Thyroid gland (tissue), 4 donors: ENCODE measurements at regions not wholly inside any gene's neighbourhood (a gene's known extent, or its start where the extent isn't known, plus 50 kb on each side); places are given as distances from the start of the nearest gene placed in this dataset.

Experiments used
- DNase-seq, 2 donors: peaks; one replicate each; pipeline ENCODE4 v3.0.0-alpha.2; 2019
- H3K27ac ChIP-seq, 3 donors: fragments of 200-600 bp; sonication (generic); 1 replicate in 2 of 3; 2 replicates in 1 of 3; pipeline ENCODE4 v1.5.1; 2016 to 2019; ENCODE audit warnings: mild to moderate bottlenecking in 1 of 3, moderate library complexity in 1 of 3
- H3K27me3 ChIP-seq: fragments of 200-600 bp; sonication (generic); one replicate; pipeline ENCODE4 v1.5.1; 2019
- H3K36me3 ChIP-seq, 2 donors: fragments of 200-600 bp; sonication (generic); one replicate each; pipeline ENCODE4 v1.5.1; 2016 to 2019
- H3K4me1 ChIP-seq, 2 donors: fragments of 200-600 bp; sonication (generic); one replicate each; pipeline ENCODE4 v1.5.1; 2017 to 2019
- H3K4me3 ChIP-seq, 3 donors: fragments of 200-600 bp; sonication (generic); replicated peaks in 1 of 3; 1 replicate in 2 of 3; 2 replicates in 1 of 3; pipeline ENCODE4 v1.5.1; 2016; ENCODE audit warnings: mild to moderate bottlenecking in 1 of 3
- H3K9me3 ChIP-seq: fragments of 200-600 bp; sonication (generic); one replicate; pipeline ENCODE4 v1.5.1; 2017
- CTCF ChIP-seq, 6 experiments: fragments of 200-600 bp in 3 of 6; fragments of 450-650 bp in 3 of 6; sonication (generic) in 3 of 6; IDR thresholded peaks; one replicate each; pipeline ENCODE4 v1.5.1; 2016 to 2019; ENCODE audit warnings: antibody characterized with exemption in 6 of 6, mild to moderate bottlenecking in 2 of 6, inconsistent platforms in 1 of 6, moderate library complexity in 1 of 6
- POLR2A ChIP-seq, 2 donors: fragments of 450-650 bp; IDR thresholded peaks; one replicate each; pipeline ENCODE4 v1.6.1; 2017; ENCODE audit warnings: antibody characterized with exemption in 2 of 2, mild to moderate bottlenecking in 2 of 2, moderate library complexity in 1 of 2
- WGBS, 2 donors: methylation state at CpG; one replicate each; pipeline ENCODE4 v1.1.5; 2017; 5-methylcytosine and 5-hydroxymethylcytosine counted together
- intact Hi-C: fragments of 100-400 bp; cut with DNase I; formaldehyde crosslinking; loops from one replicate; pipeline ENCODE4 v1.15.1; 2023

GRCh38 chr10:63987212-63987611 is 466.0 kb downstream of the REEP3 start:
- DNase-seq = no peak
- TF ChIP-seq POLR2A (IDR thresholded peaks at IDR 0.05) (no peak), CTCF (IDR thresholded peaks at IDR 0.05) (no peak)
- intact Hi-C loops = no loop called here
- Histone ChIP-seq H3K4me3 (no peak overlapping the region), H3K4me1 (no peaks in the 10 kb centered on the region), H3K27ac (no peak overlapping the region), H3K36me3 (no peaks in the 10 kb centered on the region), H3K27me3 (no peaks in the 10 kb centered on the region), H3K9me3 (no peaks in the 10 kb centered on the region)
- WGBS, 2 donors = 37 to 44% methylated on average over 2 of the region's 2 CpGs

- Histone ChIP-seq H3K36me3 (no peaks in the 10 kb centered on the region), H3K4me3 (no peak overlapping the region), H3K4me1 (no peaks in the 10 kb centered on the region), H3K27me3 (no peaks in the 10 kb centered on the region), H3K27ac (no peak overlapping the region), H3K9me3 (no peaks in the 10 kb centered on the region)
- TF ChIP-seq CTCF (IDR thresholded peaks at IDR 0.05) (no peak), POLR2A (IDR thresholded peaks at IDR 0.05) (no peak)
- intact Hi-C loops = no loop called here
- DNase-seq = no peak
- WGBS, 2 donors = 85 to 90% methylated on average over 7 of the region's 7 CpGs
These were observed 473.2 kb downstream of the REEP3 start for GRCh38 chr10:63994371-63994770.

- WGBS, 2 donors = 93 to 95% methylated on average over 8 of the region's 8 CpGs
- DNase-seq = no peak
- Histone ChIP-seq H3K9me3 (no peaks in the 10 kb centered on the region), H3K36me3 (no peaks in the 10 kb centered on the region), H3K27ac (no peak overlapping the region), H3K27me3 (no peaks in the 10 kb centered on the region), H3K4me1 (peaks cover 14 to 16% of the 10 kb centered on the region in 2 donors), H3K4me3 (no peak overlapping the region)
- TF ChIP-seq POLR2A (IDR thresholded peaks at IDR 0.05) (no peak), CTCF (IDR thresholded peaks at IDR 0.05) (no peak)
- intact Hi-C loops = no loop called here
These were observed 486.0 kb downstream of the REEP3 start for GRCh38 chr10:64007157-64007556.

- Histone ChIP-seq H3K4me3 (no peak overlapping the region), H3K4me1 (peaks cover 29 to 33% of the 10 kb centered on the region in 2 donors), H3K27me3 (no peaks in the 10 kb centered on the region), H3K27ac (peak overlapping the region; percentile 46 to 86 (median 71)), H3K9me3 (no peaks in the 10 kb centered on the region), H3K36me3 (no peaks in the 10 kb centered on the region)
- no peak for DNase-seq
- no peak for TF ChIP-seq CTCF (IDR thresholded peaks at IDR 0.05)
- no peak for TF ChIP-seq POLR2A (IDR thresholded peaks at IDR 0.05)
- intact Hi-C loops = no loop called here
These were observed 489.5 kb downstream of the REEP3 start for GRCh38 chr10:64010711-64011110.

- H3K4me3 ChIP-seq = no peak overlapping the region
- intact Hi-C loops = no loop called here
- H3K36me3 ChIP-seq = no peaks in the 10 kb centered on the region
- H3K27ac ChIP-seq = peak overlapping the region; percentile 0 to 86 (median 71)
- DNase-seq = peak; percentile 9 to 18
- H3K27me3 ChIP-seq = no peaks in the 10 kb centered on the region
- peak in 1 of 6 experiments; percentile 4 for TF ChIP-seq CTCF (IDR thresholded peaks at IDR 0.05)
- no peak for TF ChIP-seq POLR2A (IDR thresholded peaks at IDR 0.05)
- WGBS, 2 donors = 34 to 38% methylated on average over 7 of the region's 7 CpGs
- peaks cover 29 to 33% of the 10 kb centered on the region in 2 donors for H3K4me1 ChIP-seq
- no peaks in the 10 kb centered on the region for H3K9me3 ChIP-seq
These were observed 490.9 kb downstream of the REEP3 start for GRCh38 chr10:64011912-64012714.
